Liver (tissue), 7 donors: ENCODE measurements at regions not wholly inside any gene's neighbourhood (a gene's known extent, or its start where the extent isn't known, plus 50 kb on each side); places are given as distances from the start of the nearest gene placed in this dataset.

ENCODE experiments used
- DNase-seq: peaks from one replicate; pipeline ENCODE4 v3.0.0-alpha.2; 2017; ENCODE audit warnings: low spot score
- H3K27ac ChIP-seq, 2 donors: one replicate each; pipeline ENCODE4 v1.7.0; 2013; ENCODE audit warnings: inconsistent platforms in 2 of 2, low read length in 2 of 2, control low read depth in 1 of 2, low read depth in 1 of 2, mild to moderate bottlenecking in 1 of 2
- H3K27me3 ChIP-seq, 4 donors: one replicate each; pipeline versions ENCODE4 v1.6.1 to v1.7.0; 2013; ENCODE audit warnings: low read length in 3 of 4, inconsistent platforms in 1 of 4, mild to moderate bottlenecking in 1 of 4, moderate library complexity in 1 of 4; ENCODE audit not compliant: control insufficient read depth in 4 of 4, insufficient read depth in 4 of 4
- H3K36me3 ChIP-seq, 4 donors: one replicate each; pipeline versions ENCODE4 v1.6.1 to v1.7.0; 2013; ENCODE audit warnings: low read length in 3 of 4, mild to moderate bottlenecking in 3 of 4, low read depth in 1 of 4, moderate library complexity in 1 of 4; ENCODE audit not compliant: control insufficient read depth in 4 of 4, insufficient read depth in 3 of 4
- H3K4me1 ChIP-seq, 4 donors: one replicate each; pipeline versions ENCODE4 v1.6.1 to v1.7.0; 2013; ENCODE audit warnings: low read length in 3 of 4, mild to moderate bottlenecking in 3 of 4, moderate library complexity in 1 of 4; ENCODE audit not compliant: control insufficient read depth in 4 of 4, insufficient read depth in 4 of 4
- H3K4me3 ChIP-seq, 3 donors: one replicate each; pipeline versions ENCODE4 v1.6.1 to v1.7.0; 2013; ENCODE audit warnings: low read length in 3 of 3, control low read depth in 1 of 3, low read depth in 1 of 3, mild to moderate bottlenecking in 1 of 3
- H3K9ac ChIP-seq, 2 donors: one replicate each; pipeline ENCODE4 v1.7.0; 2013; ENCODE audit warnings: low read length in 2 of 2, mild to moderate bottlenecking in 2 of 2, moderate library complexity in 2 of 2, control low read depth in 1 of 2, low read depth in 1 of 2
- H3K9me3 ChIP-seq, 4 donors: one replicate each; pipeline versions ENCODE4 v1.6.1 to v1.7.0; 2013; ENCODE audit warnings: low read length in 3 of 4; ENCODE audit not compliant: control insufficient read depth in 4 of 4
- EGR1 ChIP-seq, 2 donors: IDR thresholded peaks; 2 replicates each; pipeline ENCODE4 v1.6.1; 2016 to 2018; ENCODE audit warnings: antibody characterized with exemption in 2 of 2, low read depth in 2 of 2
- FOXA1 ChIP-seq: IDR thresholded peaks from 2 replicates; pipeline ENCODE4 v1.6.1; 2016; ENCODE audit warnings: antibody characterized with exemption
- FOXA2 ChIP-seq: IDR thresholded peaks from 2 replicates; pipeline ENCODE4 v1.6.1; 2016; ENCODE audit warnings: antibody characterized with exemption
- GABPA ChIP-seq, 2 donors: IDR thresholded peaks in 1 of 2; conservative IDR thresholded peaks in 1 of 2; 2 replicates each; pipeline ENCODE4 v1.6.1; 2016; ENCODE audit warnings: antibody characterized with exemption in 2 of 2, mild to moderate bottlenecking in 1 of 2, moderate library complexity in 1 of 2
- HNF4A ChIP-seq, 2 donors: conservative IDR thresholded peaks; 2 replicates each; pipeline ENCODE4 v1.6.1; 2016; ENCODE audit warnings: antibody characterized with exemption in 2 of 2, mild to moderate bottlenecking in 2 of 2
- HNF4G ChIP-seq: IDR thresholded peaks from 2 replicates; pipeline ENCODE4 v1.6.1; 2016; ENCODE audit warnings: antibody characterized with exemption
- JUND ChIP-seq, 2 donors: IDR thresholded peaks; 2 replicates each; pipeline ENCODE4 v1.6.1; 2016; ENCODE audit warnings: antibody characterized with exemption in 2 of 2
- NR2F2 ChIP-seq: IDR thresholded peaks from 2 replicates; pipeline ENCODE4 v1.6.1; 2016; ENCODE audit warnings: antibody characterized with exemption
- RAD21 ChIP-seq, 2 donors: IDR thresholded peaks; 2 replicates each; pipeline ENCODE4 v1.6.1; 2016; ENCODE audit warnings: antibody characterized with exemption in 2 of 2, mild to moderate bottlenecking in 2 of 2
- RXRA ChIP-seq, 2 donors: IDR thresholded peaks; 2 replicates each; pipeline ENCODE4 v1.6.1; 2017 to 2018; ENCODE audit warnings: antibody characterized with exemption in 2 of 2, mild to moderate bottlenecking in 1 of 2
- SP1 ChIP-seq: IDR thresholded peaks from 2 replicates; pipeline ENCODE4 v1.6.1; 2018; ENCODE audit warnings: antibody characterized with exemption, mild to moderate bottlenecking
- TAF1 ChIP-seq: conservative IDR thresholded peaks from 2 replicates; pipeline ENCODE4 v1.6.1; 2016; ENCODE audit warnings: antibody characterized with exemption, mild to moderate bottlenecking
- YY1 ChIP-seq: IDR thresholded peaks from 2 replicates; pipeline ENCODE4 v1.6.1; 2016; ENCODE audit warnings: antibody characterized with exemption, mild to moderate bottlenecking
- WGBS: extraction: QIAGEN DNeasy Blood & Tissue Kit; methylation state at CpG from one replicate; pipeline ENCODE4 v1.1.7; 2013; 5-methylcytosine and 5-hydroxymethylcytosine counted together
- TF ChIP-seq, protein P1 (sequence below): IDR thresholded peaks from 2 replicates; pipeline ENCODE4 v1.6.1; 2016; ENCODE audit warnings: antibody characterized with exemption
- TF ChIP-seq, protein P2 (sequence below): IDR thresholded peaks from 2 replicates; pipeline ENCODE4 v1.6.1; 2016; ENCODE audit warnings: antibody characterized with exemption, mild to moderate bottlenecking
- TF ChIP-seq, protein P3 (sequence below): IDR thresholded peaks from 2 replicates; pipeline ENCODE4 v1.6.1; 2016; ENCODE audit warnings: antibody characterized with exemption
- TF ChIP-seq, protein P4 (sequence below): IDR thresholded peaks from 2 replicates; pipeline ENCODE4 v1.6.1; 2016; ENCODE audit warnings: antibody characterized with exemption
- donor health status: healthy.
- donor health status: healthy.
- donor health status: healthy.
- donor health status: healthy.

DNA sequence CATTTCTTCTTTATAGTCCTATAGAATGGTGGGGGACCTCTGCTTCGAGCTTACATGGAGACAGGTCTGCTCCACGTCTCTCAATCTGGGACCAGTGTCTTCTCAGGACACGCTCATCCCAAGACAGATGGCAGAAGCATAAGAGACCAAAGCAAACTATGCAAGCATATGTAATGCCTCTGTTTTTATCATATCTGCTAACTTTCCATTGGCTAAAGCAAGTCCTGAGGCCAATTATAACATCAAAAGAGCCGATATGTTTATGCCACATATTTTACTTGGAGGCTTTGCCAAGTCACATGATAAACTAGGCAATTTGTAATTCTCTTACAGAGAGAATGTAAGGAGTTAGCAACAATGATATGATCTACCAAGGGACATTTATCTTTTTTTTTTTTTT lies 102.6 kb upstream of the NRBF2 start:
- 77% methylated on average over 4 of the region's 4 CpGs for WGBS
- H3K27me3 ChIP-seq, result no peaks in the 10 kb centered on the region
- no peak for DNase-seq
- no peak overlapping the region for H3K27ac ChIP-seq
- no peaks in the 10 kb centered on the region for H3K36me3 ChIP-seq
- no peaks in the 10 kb centered on the region for H3K4me1 ChIP-seq
- TF ChIP-seq YY1 (no peak), GABPA (IDR thresholded peaks at IDR 0.05 in 1 of 2, conservative IDR thresholded peaks at IDR 0.05 in 1 of 2) (no peak), TAF1 (no peak), NR2F2 (no peak), RXRA (IDR thresholded peaks at IDR 0.05) (no peak), HNF4G (no peak), HNF4A (conservative IDR thresholded peaks at IDR 0.05) (no peak), SP1 (no peak), RAD21 (IDR thresholded peaks at IDR 0.05) (no peak), EGR1 (IDR thresholded peaks at IDR 0.05; ENCODE audit: low read depth in 2 of 2) (no peak), FOXA1 (no peak), FOXA2 (no peak), JUND (IDR thresholded peaks at IDR 0.05) (no peak)
- TF ChIP-seq, protein P1, sequence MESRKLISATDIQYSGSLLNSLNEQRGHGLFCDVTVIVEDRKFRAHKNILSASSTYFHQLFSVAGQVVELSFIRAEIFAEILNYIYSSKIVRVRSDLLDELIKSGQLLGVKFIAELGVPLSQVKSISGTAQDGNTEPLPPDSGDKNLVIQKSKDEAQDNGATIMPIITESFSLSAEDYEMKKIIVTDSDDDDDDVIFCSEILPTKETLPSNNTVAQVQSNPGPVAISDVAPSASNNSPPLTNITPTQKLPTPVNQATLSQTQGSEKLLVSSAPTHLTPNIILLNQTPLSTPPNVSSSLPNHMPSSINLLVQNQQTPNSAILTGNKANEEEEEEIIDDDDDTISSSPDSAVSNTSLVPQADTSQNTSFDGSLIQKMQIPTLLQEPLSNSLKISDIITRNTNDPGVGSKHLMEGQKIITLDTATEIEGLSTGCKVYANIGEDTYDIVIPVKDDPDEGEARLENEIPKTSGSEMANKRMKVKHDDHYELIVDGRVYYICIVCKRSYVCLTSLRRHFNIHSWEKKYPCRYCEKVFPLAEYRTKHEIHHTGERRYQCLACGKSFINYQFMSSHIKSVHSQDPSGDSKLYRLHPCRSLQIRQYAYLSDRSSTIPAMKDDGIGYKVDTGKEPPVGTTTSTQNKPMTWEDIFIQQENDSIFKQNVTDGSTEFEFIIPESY, result no peak
- TF ChIP-seq, protein P2, sequence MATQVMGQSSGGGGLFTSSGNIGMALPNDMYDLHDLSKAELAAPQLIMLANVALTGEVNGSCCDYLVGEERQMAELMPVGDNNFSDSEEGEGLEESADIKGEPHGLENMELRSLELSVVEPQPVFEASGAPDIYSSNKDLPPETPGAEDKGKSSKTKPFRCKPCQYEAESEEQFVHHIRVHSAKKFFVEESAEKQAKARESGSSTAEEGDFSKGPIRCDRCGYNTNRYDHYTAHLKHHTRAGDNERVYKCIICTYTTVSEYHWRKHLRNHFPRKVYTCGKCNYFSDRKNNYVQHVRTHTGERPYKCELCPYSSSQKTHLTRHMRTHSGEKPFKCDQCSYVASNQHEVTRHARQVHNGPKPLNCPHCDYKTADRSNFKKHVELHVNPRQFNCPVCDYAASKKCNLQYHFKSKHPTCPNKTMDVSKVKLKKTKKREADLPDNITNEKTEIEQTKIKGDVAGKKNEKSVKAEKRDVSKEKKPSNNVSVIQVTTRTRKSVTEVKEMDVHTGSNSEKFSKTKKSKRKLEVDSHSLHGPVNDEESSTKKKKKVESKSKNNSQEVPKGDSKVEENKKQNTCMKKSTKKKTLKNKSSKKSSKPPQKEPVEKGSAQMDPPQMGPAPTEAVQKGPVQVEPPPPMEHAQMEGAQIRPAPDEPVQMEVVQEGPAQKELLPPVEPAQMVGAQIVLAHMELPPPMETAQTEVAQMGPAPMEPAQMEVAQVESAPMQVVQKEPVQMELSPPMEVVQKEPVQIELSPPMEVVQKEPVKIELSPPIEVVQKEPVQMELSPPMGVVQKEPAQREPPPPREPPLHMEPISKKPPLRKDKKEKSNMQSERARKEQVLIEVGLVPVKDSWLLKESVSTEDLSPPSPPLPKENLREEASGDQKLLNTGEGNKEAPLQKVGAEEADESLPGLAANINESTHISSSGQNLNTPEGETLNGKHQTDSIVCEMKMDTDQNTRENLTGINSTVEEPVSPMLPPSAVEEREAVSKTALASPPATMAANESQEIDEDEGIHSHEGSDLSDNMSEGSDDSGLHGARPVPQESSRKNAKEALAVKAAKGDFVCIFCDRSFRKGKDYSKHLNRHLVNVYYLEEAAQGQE, result no peak
- H3K4me3 ChIP-seq, result no peak overlapping the region
- H3K9me3 ChIP-seq, result no peaks in the 10 kb centered on the region
- no peak overlapping the region for H3K9ac ChIP-seq

DNA sequence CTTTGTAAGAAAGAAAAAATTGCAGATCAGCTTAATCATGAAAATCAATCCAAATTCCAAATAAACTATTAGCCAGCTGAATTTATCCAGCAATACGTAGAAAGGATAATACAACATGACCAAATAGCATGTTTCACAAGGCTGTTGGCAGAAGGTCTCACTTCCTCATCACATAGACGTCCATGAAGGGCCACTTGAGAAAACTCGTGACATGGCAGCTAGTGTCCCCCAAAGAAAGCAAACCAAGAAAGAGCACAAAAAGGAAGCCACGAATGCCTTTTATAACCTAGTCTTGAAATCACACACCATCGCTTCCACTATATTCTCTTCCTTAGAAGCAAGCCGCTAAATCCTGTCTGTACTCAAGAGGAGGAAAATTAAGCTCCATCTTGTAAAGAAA lies 105.6 kb upstream of the NRBF2 start:
- H3K4me3 ChIP-seq, result no peak overlapping the region
- WGBS, result 66% methylated on average over 6 of the region's 6 CpGs
- no peak overlapping the region for H3K27ac ChIP-seq
- H3K36me3 ChIP-seq, result no peaks in the 10 kb centered on the region
- H3K4me1 ChIP-seq, result no peaks in the 10 kb centered on the region
- no peaks in the 10 kb centered on the region for H3K9me3 ChIP-seq
- TF ChIP-seq, protein P3, sequence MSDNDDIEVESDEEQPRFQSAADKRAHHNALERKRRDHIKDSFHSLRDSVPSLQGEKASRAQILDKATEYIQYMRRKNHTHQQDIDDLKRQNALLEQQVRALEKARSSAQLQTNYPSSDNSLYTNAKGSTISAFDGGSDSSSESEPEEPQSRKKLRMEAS, result no peak
- TF ChIP-seq GABPA (IDR thresholded peaks at IDR 0.05 in 1 of 2, conservative IDR thresholded peaks at IDR 0.05 in 1 of 2), result no peak
- TF ChIP-seq, protein P4, sequence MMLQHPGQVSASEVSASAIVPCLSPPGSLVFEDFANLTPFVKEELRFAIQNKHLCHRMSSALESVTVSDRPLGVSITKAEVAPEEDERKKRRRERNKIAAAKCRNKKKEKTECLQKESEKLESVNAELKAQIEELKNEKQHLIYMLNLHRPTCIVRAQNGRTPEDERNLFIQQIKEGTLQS, result no peak
- TF ChIP-seq, protein P1, result no peak
- TF ChIP-seq, protein P2, result no peak
- TF ChIP-seq HNF4A (conservative IDR thresholded peaks at IDR 0.05), result no peak
- no peak overlapping the region for H3K9ac ChIP-seq
- no peak for DNase-seq
- no peaks in the 10 kb centered on the region for H3K27me3 ChIP-seq
